H9 (cell line): ENCODE measurements at regions not wholly inside any gene's neighbourhood (a gene's known extent, or its start where the extent isn't known, plus 50 kb on each side); places are given as distances from the start of the nearest gene placed in this dataset.

Source experiments
- DNase-seq: peaks from one replicate; pipeline ENCODE4 v3.0.0-alpha.2; 2017
- H2AFZ ChIP-seq: one replicate; pipeline ENCODE4 v1.6.1; 2013; ENCODE audit warnings: mild to moderate bottlenecking, low read length, control low read depth, moderate library complexity
- H2AK5ac ChIP-seq: 2 replicates; pipeline ENCODE4 v1.6.1; 2013; ENCODE audit warnings: low read length, control low read depth, mixed read lengths; ENCODE audit not compliant: insufficient read length
- H2BK120ac ChIP-seq: one replicate; pipeline ENCODE4 v1.6.1; 2013; ENCODE audit warnings: low read depth, mild to moderate bottlenecking, low read length, control low read depth, inconsistent platforms; ENCODE audit not compliant: poor library complexity, severe bottlenecking
- H2BK12ac ChIP-seq: 2 replicates; pipeline ENCODE4 v1.6.1; 2013; ENCODE audit warnings: low read length, control low read depth, mixed read lengths, low read depth; ENCODE audit not compliant: insufficient read length
- H2BK15ac ChIP-seq: 2 replicates; pipeline ENCODE4 v1.6.1; 2013; ENCODE audit warnings: low read depth, low read length, control low read depth
- H2BK20ac ChIP-seq: one replicate; pipeline ENCODE4 v1.6.1; 2013; ENCODE audit warnings: low read depth, mild to moderate bottlenecking, low read length, control low read depth, inconsistent platforms; ENCODE audit not compliant: poor library complexity, severe bottlenecking
- H2BK5ac ChIP-seq: 2 replicates; pipeline ENCODE4 v1.6.1; 2013; ENCODE audit warnings: low read length, control low read depth, mixed read lengths; ENCODE audit not compliant: insufficient read length
- H3K14ac ChIP-seq: 2 replicates; pipeline ENCODE4 v1.6.1; 2013; ENCODE audit warnings: low read length, control low read depth; ENCODE audit not compliant: insufficient read depth
- H3K18ac ChIP-seq: 2 replicates; pipeline ENCODE4 v1.6.1; 2013; ENCODE audit warnings: low read depth, mild to moderate bottlenecking, mixed read lengths, low read length, control low read depth; ENCODE audit not compliant: insufficient read length
- H3K23ac ChIP-seq: 2 replicates; pipeline ENCODE4 v1.6.1; 2013; ENCODE audit warnings: low read length, control low read depth, mixed read lengths, low read depth; ENCODE audit not compliant: insufficient read length
- H3K23me2 ChIP-seq: 2 replicates; pipeline ENCODE4 v1.6.1; 2013; ENCODE audit warnings: low read depth, mild to moderate bottlenecking, mixed read lengths, low read length, control low read depth; ENCODE audit not compliant: insufficient read length, poor library complexity, severe bottlenecking
- H3K27ac ChIP-seq: 2 replicates; pipeline ENCODE4 v1.5.1; 2013; ENCODE audit warnings: low read length, control low read depth, mixed read lengths, low read depth; ENCODE audit not compliant: insufficient read length
- H3K27me3 ChIP-seq: 2 replicates; pipeline ENCODE4 v1.6.1; 2013; ENCODE audit warnings: low read length, control low read depth, inconsistent platforms; ENCODE audit not compliant: insufficient read depth
- H3K4ac ChIP-seq: 2 replicates; pipeline ENCODE4 v1.6.1; 2013; ENCODE audit warnings: low read depth, mild to moderate bottlenecking, control low read depth, inconsistent platforms, low read length, moderate library complexity
- H3K4me1 ChIP-seq: 2 replicates; pipeline ENCODE4 v1.6.1; 2013; ENCODE audit warnings: low read length, control low read depth, inconsistent platforms; ENCODE audit not compliant: insufficient read depth
- H3K4me2 ChIP-seq: 2 replicates; pipeline ENCODE4 v1.6.1; 2013; ENCODE audit warnings: low read length, control low read depth, mixed read lengths; ENCODE audit not compliant: insufficient read length, insufficient read depth
- H3K56ac ChIP-seq: 2 replicates; pipeline ENCODE4 v1.6.1; 2013; ENCODE audit warnings: low read depth, mild to moderate bottlenecking, mixed read lengths, low read length, control low read depth; ENCODE audit not compliant: insufficient read length
- H3K79me1 ChIP-seq: 2 replicates; pipeline ENCODE4 v1.6.1; 2013; ENCODE audit warnings: low read depth, mild to moderate bottlenecking, moderate library complexity, low read length, control low read depth, inconsistent platforms; ENCODE audit not compliant: insufficient read depth, poor library complexity, severe bottlenecking
- H3K79me2 ChIP-seq: 2 replicates; pipeline ENCODE4 v1.6.1; 2013; ENCODE audit warnings: low read length, control low read depth, inconsistent platforms; ENCODE audit not compliant: insufficient read depth
- H3K9ac ChIP-seq: 2 replicates; pipeline ENCODE4 v1.6.1; 2013; ENCODE audit warnings: low read length, control low read depth, mixed read lengths; ENCODE audit not compliant: insufficient read length; ENCODE audit errors: extremely low read depth
- H3K9me3 ChIP-seq: one replicate; pipeline ENCODE4 v1.6.1; 2013; ENCODE audit warnings: low read depth, low read length, inconsistent platforms; ENCODE audit not compliant: control insufficient read depth
- H3T11ph ChIP-seq: one replicate; pipeline ENCODE4 v1.6.1; 2013; ENCODE audit warnings: mild to moderate bottlenecking, low read length, control low read depth, inconsistent platforms
- H4K20me1 ChIP-seq: one replicate; pipeline ENCODE4 v1.6.1; 2013; ENCODE audit not compliant: control insufficient read depth, insufficient read length, insufficient read depth
- H4K5ac ChIP-seq: 2 replicates; pipeline ENCODE4 v1.6.1; 2013; ENCODE audit warnings: low read depth, mild to moderate bottlenecking, mixed read lengths, low read length, control low read depth; ENCODE audit not compliant: insufficient read length
- H4K8ac ChIP-seq: replicated peaks from 2 replicates; pipeline ENCODE4 v1.6.1; 2013; ENCODE audit warnings: low read length, control low read depth, mixed read lengths, low read depth; ENCODE audit not compliant: insufficient read length
- H4K91ac ChIP-seq: 2 replicates; pipeline ENCODE4 v1.6.1; 2013; ENCODE audit warnings: low read depth, mild to moderate bottlenecking, moderate library complexity, mixed read lengths, low read length, control low read depth; ENCODE audit not compliant: insufficient read length
- H3K27ac Mint-ChIP-seq, 3 experiments: 2 replicates in 2 of 3; 3 replicates in 1 of 3; pipeline ENCODE4 v1.8.0; 2020 to 2021; ENCODE audit warnings: mixed read lengths in 3 of 3, mild to moderate bottlenecking in 1 of 3, moderate library complexity in 1 of 3
- H3K27me3 Mint-ChIP-seq: 2 replicates; pipeline ENCODE4 v1.8.0; 2021; ENCODE audit warnings: low read depth, mild to moderate bottlenecking, moderate library complexity, mixed read lengths
- H3K36me3 Mint-ChIP-seq, 3 experiments: 2 replicates in 2 of 3; 3 replicates in 1 of 3; pipeline ENCODE4 v1.8.0; 2020 to 2021; ENCODE audit warnings: low read depth in 3 of 3, mixed read lengths in 3 of 3; ENCODE audit not compliant: insufficient read depth in 1 of 3
- H3K4me1 Mint-ChIP-seq, 2 experiments: 2 replicates each; pipeline ENCODE4 v1.8.0; 2020; ENCODE audit warnings: mixed read lengths in 2 of 2
- H3K4me3 Mint-ChIP-seq, 2 experiments: 2 replicates in 1 of 2; 3 replicates in 1 of 2; pipeline ENCODE4 v1.8.0; 2020 to 2021; ENCODE audit warnings: mild to moderate bottlenecking in 2 of 2, mixed read lengths in 2 of 2, moderate library complexity in 1 of 2
- H3K9me3 Mint-ChIP-seq, 2 experiments: 2 replicates in 1 of 2; 3 replicates in 1 of 2; pipeline ENCODE4 v1.8.0; 2020; ENCODE audit warnings: mild to moderate bottlenecking in 2 of 2, mixed read lengths in 2 of 2, moderate library complexity in 1 of 2
- CTCF ChIP-seq: fragments of 200-600 bp; sonication (generic); conservative IDR thresholded peaks from 3 replicates; pipeline ENCODE4 v1.8.0; 2021; ENCODE audit warnings: antibody characterized with exemption, mild to moderate bottlenecking
- WGBS: extraction: QIAGEN DNeasy Blood & Tissue Kit; methylation state at CpG from one replicate; pipeline ENCODE4 v1.1.7; 2013; ENCODE audit warnings: missing lambda C conversion rate, low lambda C conversion rate, mixed read lengths; ENCODE audit not compliant: insufficient read length; ENCODE audit errors: extremely low coverage; 5-methylcytosine and 5-hydroxymethylcytosine counted together

GRCh38 chr7:26593896-26594295 is 270.5 kb downstream of the SKAP2 start:
- Histone ChIP-seq H2BK12ac (no peak overlapping the region), H3K4ac (no peak overlapping the region), H3K27me3 (no peaks in the 10 kb centered on the region), H4K5ac (no peak overlapping the region), H3K18ac (no peak overlapping the region), H4K91ac (no peak overlapping the region), H2BK5ac (no peak overlapping the region), H3K4me1 (no peaks in the 10 kb centered on the region), H3K23ac (no peak overlapping the region), H3K27ac (no peak overlapping the region), H2BK15ac (no peak overlapping the region), H3K79me2 (no peaks in the 10 kb centered on the region), H2AK5ac (no peak overlapping the region), H3K4me2 (no peak overlapping the region), H3K56ac (no peak overlapping the region), H2AFZ (no peak overlapping the region), H3K9ac (no peak overlapping the region), H3K23me2 (no peaks in the 10 kb centered on the region), H2BK120ac (no peak overlapping the region), H2BK20ac (no peak overlapping the region), H4K20me1 (no peaks in the 10 kb centered on the region), H3K9me3 (no peaks in the 10 kb centered on the region), H3K14ac (no peak overlapping the region), H3K79me1 (no peaks in the 10 kb centered on the region), H4K8ac (no peak overlapping the region), H3T11ph (no peak overlapping the region)
- H3K27me3 Mint-ChIP-seq = peaks cover 6% of the 10 kb centered on the region
- no peaks in the 10 kb centered on the region for H3K9me3 Mint-ChIP-seq
- no peaks in the 10 kb centered on the region for H3K4me1 Mint-ChIP-seq
- no peak overlapping the region for H3K27ac Mint-ChIP-seq
- no peak overlapping the region for H3K4me3 Mint-ChIP-seq
- no peaks in the 10 kb centered on the region for H3K36me3 Mint-ChIP-seq
- no CpG with 5 or more reads among the region's 5 CpGs for WGBS
- TF ChIP-seq CTCF = no peak
- DNase-seq = no peak
